Parathyroid adenoma (tissue), 2 donors: ENCODE measurements at regions not wholly inside any gene's neighbourhood (a gene's known extent, or its start where the extent isn't known, plus 50 kb on each side); places are given as distances from the start of the nearest gene placed in this dataset.
A peak's percentile ranks its signal among the peaks of the same experiment; 100 is the strongest.

Source experiments
- H2AFZ ChIP-seq: fragments of 300-600 bp; sonication (generic); one replicate; pipeline ENCODE4 v1.7.0; 2017; ENCODE audit warnings: antibody characterized with exemption, mild to moderate bottlenecking
- H3K27ac ChIP-seq: fragments of 300-600 bp; sonication (generic); one replicate; pipeline ENCODE4 v1.7.0; 2017
- H3K27me3 ChIP-seq: fragments of 300-600 bp; sonication (generic); one replicate; pipeline ENCODE4 v1.7.0; 2017; ENCODE audit warnings: low read length; ENCODE audit not compliant: control insufficient read depth, insufficient read depth
- H3K36me3 ChIP-seq: fragments of 300-600 bp; sonication (generic); one replicate; pipeline ENCODE4 v1.7.0; 2017; ENCODE audit warnings: low read length; ENCODE audit not compliant: control insufficient read depth, insufficient read depth
- H3K4me1 ChIP-seq: fragments of 300-600 bp; sonication (generic); one replicate; pipeline ENCODE4 v1.7.0; 2017; ENCODE audit warnings: control low read depth
- H3K4me2 ChIP-seq: fragments of 300-600 bp; sonication (generic); one replicate; pipeline ENCODE4 v1.7.0; 2017; ENCODE audit warnings: low read length
- H3K4me3 ChIP-seq: fragments of 300-600 bp; sonication (generic); one replicate; pipeline ENCODE4 v1.7.0; 2017; ENCODE audit warnings: low read depth, low read length
- H3K79me2 ChIP-seq: fragments of 300-600 bp; sonication (generic); one replicate; pipeline ENCODE4 v1.7.0; 2017; ENCODE audit warnings: control low read depth
- H3K9ac ChIP-seq: fragments of 300-600 bp; sonication (generic); one replicate; pipeline ENCODE4 v1.7.0; 2017; ENCODE audit warnings: mild to moderate bottlenecking
- H3K9me3 ChIP-seq: fragments of 300-600 bp; sonication (generic); one replicate; pipeline ENCODE4 v1.7.0; 2017; ENCODE audit warnings: low read length; ENCODE audit not compliant: control insufficient read depth
- TF ChIP-seq, protein P1 (sequence below): fragments of 300-600 bp; sonication (generic); IDR thresholded peaks from one replicate; pipeline ENCODE4 v1.7.0; 2017; ENCODE audit warnings: antibody characterized with exemption, mild to moderate bottlenecking
- donor health status: primary hyperparathyroidism.

GRCh38 chr5:51996356-51996861 is 613.2 kb downstream of the ISL1 start:
- Histone ChIP-seq H3K9ac (no peak overlapping the region), H3K9me3 (no peaks in the 10 kb centered on the region), H3K4me3 (no peak overlapping the region), H3K27ac (no peak overlapping the region), H2AFZ (no peak overlapping the region), H3K79me2 (no peaks in the 10 kb centered on the region), H3K4me1 (no peaks in the 10 kb centered on the region), H3K27me3 (no peaks in the 10 kb centered on the region), H3K36me3 (no peaks in the 10 kb centered on the region), H3K4me2 (no peak overlapping the region)
- TF ChIP-seq, protein P1, sequence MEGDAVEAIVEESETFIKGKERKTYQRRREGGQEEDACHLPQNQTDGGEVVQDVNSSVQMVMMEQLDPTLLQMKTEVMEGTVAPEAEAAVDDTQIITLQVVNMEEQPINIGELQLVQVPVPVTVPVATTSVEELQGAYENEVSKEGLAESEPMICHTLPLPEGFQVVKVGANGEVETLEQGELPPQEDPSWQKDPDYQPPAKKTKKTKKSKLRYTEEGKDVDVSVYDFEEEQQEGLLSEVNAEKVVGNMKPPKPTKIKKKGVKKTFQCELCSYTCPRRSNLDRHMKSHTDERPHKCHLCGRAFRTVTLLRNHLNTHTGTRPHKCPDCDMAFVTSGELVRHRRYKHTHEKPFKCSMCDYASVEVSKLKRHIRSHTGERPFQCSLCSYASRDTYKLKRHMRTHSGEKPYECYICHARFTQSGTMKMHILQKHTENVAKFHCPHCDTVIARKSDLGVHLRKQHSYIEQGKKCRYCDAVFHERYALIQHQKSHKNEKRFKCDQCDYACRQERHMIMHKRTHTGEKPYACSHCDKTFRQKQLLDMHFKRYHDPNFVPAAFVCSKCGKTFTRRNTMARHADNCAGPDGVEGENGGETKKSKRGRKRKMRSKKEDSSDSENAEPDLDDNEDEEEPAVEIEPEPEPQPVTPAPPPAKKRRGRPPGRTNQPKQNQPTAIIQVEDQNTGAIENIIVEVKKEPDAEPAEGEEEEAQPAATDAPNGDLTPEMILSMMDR, result no peak

- Histone ChIP-seq H3K4me1 (no peaks in the 10 kb centered on the region), H3K9ac (no peak overlapping the region), H3K9me3 (no peaks in the 10 kb centered on the region), H2AFZ (no peak overlapping the region), H3K79me2 (no peaks in the 10 kb centered on the region), H3K4me2 (no peak overlapping the region), H3K27ac (no peak overlapping the region), H3K4me3 (no peak overlapping the region), H3K36me3 (no peaks in the 10 kb centered on the region), H3K27me3 (no peaks in the 10 kb centered on the region)
- TF ChIP-seq, protein P1, result no peak
Observed at GRCh38 chr5:51997500-51997899, 614.3 kb downstream of the ISL1 start.

DNA sequence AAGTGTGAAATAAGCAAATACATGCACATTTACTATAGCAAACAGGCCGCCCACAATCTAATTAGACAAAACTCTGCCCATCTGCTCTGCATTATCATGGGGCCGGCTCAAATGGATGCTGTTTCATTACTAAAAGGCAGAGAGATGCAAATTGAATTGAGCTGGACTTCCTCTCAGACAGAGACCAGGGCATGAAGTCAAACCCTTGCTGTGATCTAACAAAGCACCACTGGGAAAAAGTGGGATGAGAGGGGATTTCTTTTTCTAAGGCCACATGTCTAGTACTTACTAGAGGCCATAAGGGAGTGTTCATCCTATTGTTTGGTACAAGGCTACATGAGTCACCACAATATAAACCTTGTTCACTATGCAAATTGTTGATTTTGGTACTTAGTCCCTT is 614.7 kb downstream of the ISL1 start:
- no peak overlapping the region for H3K4me2 ChIP-seq
- no peak overlapping the region for H3K4me3 ChIP-seq
- H3K27ac ChIP-seq, result no peak overlapping the region
- H3K4me1 ChIP-seq, result no peaks in the 10 kb centered on the region
- H3K9me3 ChIP-seq, result no peaks in the 10 kb centered on the region
- H3K27me3 ChIP-seq, result no peaks in the 10 kb centered on the region
- no peaks in the 10 kb centered on the region for H3K79me2 ChIP-seq
- no peak overlapping the region for H2AFZ ChIP-seq
- TF ChIP-seq, protein P1, result no peak
- no peak overlapping the region for H3K9ac ChIP-seq
- H3K36me3 ChIP-seq, result no peaks in the 10 kb centered on the region

DNA sequence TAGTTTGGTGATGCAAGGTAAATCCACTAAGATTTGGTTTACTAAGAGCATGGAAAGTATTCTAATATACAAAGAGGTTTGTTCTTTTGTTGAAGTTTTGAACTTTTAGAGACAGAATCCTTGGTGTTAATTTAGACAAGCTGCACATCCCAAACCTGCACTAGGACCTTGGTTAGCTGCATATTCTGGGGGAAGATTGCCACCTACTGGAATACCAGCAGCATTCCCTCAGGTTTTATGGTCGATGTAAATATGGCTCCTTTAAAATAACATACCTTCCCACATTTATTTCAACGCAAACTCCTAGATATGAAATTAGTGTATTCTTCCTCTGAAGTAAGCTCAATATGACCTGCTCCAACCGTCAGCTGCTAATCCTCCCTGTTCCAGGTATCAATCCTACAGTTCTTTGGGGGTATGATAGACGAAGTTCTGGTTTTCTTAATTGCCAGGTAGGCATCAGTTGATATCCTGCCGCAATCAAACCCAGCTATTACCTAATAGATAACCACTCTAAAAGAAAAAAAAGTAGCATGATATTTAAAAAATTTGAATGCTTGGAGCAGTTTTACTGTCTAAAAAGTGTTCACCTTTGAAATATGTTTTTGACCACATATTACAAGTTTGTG is 624.1 kb downstream of the ISL1 start:
- no peaks in the 10 kb centered on the region for H3K9me3 ChIP-seq
- H3K27ac ChIP-seq, result no peak overlapping the region
- no peaks in the 10 kb centered on the region for H3K79me2 ChIP-seq
- no peaks in the 10 kb centered on the region for H3K27me3 ChIP-seq
- H3K4me2 ChIP-seq, result no peak overlapping the region
- no peak overlapping the region for H3K4me3 ChIP-seq
- H3K36me3 ChIP-seq, result no peaks in the 10 kb centered on the region
- no peaks in the 10 kb centered on the region for H3K4me1 ChIP-seq
- no peak overlapping the region for H3K9ac ChIP-seq
- H2AFZ ChIP-seq, result peak overlapping the region; percentile 49
- TF ChIP-seq, protein P1, result peak; percentile 29

DNA sequence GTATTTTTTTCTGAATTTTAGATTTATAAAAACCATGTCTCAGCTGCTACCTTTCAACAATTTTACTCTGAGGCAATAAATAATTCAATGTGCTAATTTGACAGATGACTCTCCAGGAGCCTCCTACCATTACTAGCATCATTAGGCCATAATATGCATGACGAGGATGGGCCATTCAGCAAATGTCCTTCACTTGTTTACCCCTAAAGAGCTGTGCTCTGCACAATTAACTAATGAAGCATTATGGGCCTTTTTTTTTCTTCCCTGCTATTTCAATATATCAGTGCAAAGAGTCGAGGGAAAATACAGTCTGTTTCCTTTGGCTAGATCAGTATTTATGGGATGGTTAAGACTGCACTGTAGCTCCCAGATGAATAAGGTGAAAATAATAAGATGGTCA is 627.2 kb downstream of the ISL1 start:
- Histone ChIP-seq H3K4me2 (no peak overlapping the region), H3K9me3 (no peaks in the 10 kb centered on the region), H3K9ac (no peak overlapping the region), H3K36me3 (no peaks in the 10 kb centered on the region), H3K27ac (no peak overlapping the region), H3K4me1 (no peaks in the 10 kb centered on the region), H2AFZ (no peak overlapping the region), H3K79me2 (no peaks in the 10 kb centered on the region), H3K4me3 (no peak overlapping the region), H3K27me3 (no peaks in the 10 kb centered on the region)
- TF ChIP-seq, protein P1, result no peak
